Transverse colon (tissue), 4 donors: ENCODE measurements at regions not wholly inside any gene's neighbourhood (a gene's known extent, or its start where the extent isn't known, plus 50 kb on each side); places are given as distances from the start of the nearest gene placed in this dataset.

Experiments used
- DNase-seq: peaks from one replicate; pipeline ENCODE4 v3.0.0-alpha.2; 2019
- H3K27ac ChIP-seq, 4 donors: fragments of 200-600 bp; sonication (generic); 2 replicates each; pipeline ENCODE4 v1.5.1; 2016 to 2018; ENCODE audit warnings: inconsistent platforms in 4 of 4
- H3K27me3 ChIP-seq: fragments of 200-600 bp; sonication (generic); 2 replicates; pipeline ENCODE4 v1.5.1; 2017; ENCODE audit warnings: inconsistent platforms
- H3K36me3 ChIP-seq, 4 donors: fragments of 200-600 bp; sonication (generic); 2 replicates each; pipeline ENCODE4 v1.5.1; 2017 to 2019; ENCODE audit warnings: inconsistent platforms in 4 of 4
- H3K4me1 ChIP-seq, 4 donors: fragments of 200-600 bp; sonication (generic); 2 replicates each; pipeline ENCODE4 v1.5.1; 2017 to 2020; ENCODE audit warnings: inconsistent platforms in 4 of 4
- H3K4me3 ChIP-seq, 4 donors: fragments of 200-600 bp; sonication (generic); 1 replicate in 1 of 4; 2 replicates in 3 of 4; pipeline versions ENCODE4 v1.5.1 to v1.6.1; 2017 to 2019; ENCODE audit warnings: inconsistent platforms in 4 of 4
- H3K9me3 ChIP-seq, 2 donors: fragments of 200-600 bp; sonication (generic); 2 replicates each; pipeline ENCODE4 v1.5.1; 2017 to 2019; ENCODE audit warnings: inconsistent platforms in 2 of 2
- EP300 ChIP-seq: sonication (generic); formaldehyde crosslinking; IDR thresholded peaks from one replicate; pipeline ENCODE4 v1.6.1; 2017; ENCODE audit warnings: antibody characterized with exemption, low read depth
- POLR2A ChIP-seq: fragments of 450-650 bp; IDR thresholded peaks from one replicate; pipeline ENCODE4 v1.6.1; 2016; ENCODE audit warnings: antibody characterized with exemption, mild to moderate bottlenecking, moderate library complexity
- POLR2AphosphoS5 ChIP-seq, 3 donors: sonication (generic); formaldehyde crosslinking; IDR thresholded peaks; one replicate each; pipeline ENCODE4 v1.6.1; 2016; ENCODE audit warnings: antibody characterized with exemption in 3 of 3
- WGBS, 2 donors: methylation state at CpG; one replicate each; pipeline ENCODE4 v1.1.5; 2018; ENCODE audit warnings: low coverage in 1 of 2; 5-methylcytosine and 5-hydroxymethylcytosine counted together
- in situ Hi-C, 4 donors: fragments of 200-750 bp; cut with MboI; loops; one replicate each; pipeline versions ENCODE4 v1.15.0 to v1.15.1; 2017; ENCODE audit warnings: low sequenced_read_pairs in 3 of 4, low pct_ligation_motif_present in 1 of 4, low pct_unique_long_range_greater_than_20kb in 1 of 4
- intact Hi-C: fragments of 100-400 bp; cut with DNase I; formaldehyde crosslinking; loops from one replicate; pipeline ENCODE4 v1.15.1; 2023; ENCODE audit warnings: low total_unique reads
- TF ChIP-seq, protein P1 (sequence below), 5 experiments: fragments of 200-600 bp in 3 of 5; fragments of 450-650 bp in 2 of 5; sonication (generic) in 3 of 5; IDR thresholded peaks; 1 replicate in 2 of 5; 2 replicates in 3 of 5; pipeline ENCODE4 v1.5.1; 2016 to 2017; ENCODE audit warnings: antibody characterized with exemption in 5 of 5, inconsistent platforms in 3 of 5, mild to moderate bottlenecking in 2 of 5, moderate library complexity in 1 of 5

DNA sequence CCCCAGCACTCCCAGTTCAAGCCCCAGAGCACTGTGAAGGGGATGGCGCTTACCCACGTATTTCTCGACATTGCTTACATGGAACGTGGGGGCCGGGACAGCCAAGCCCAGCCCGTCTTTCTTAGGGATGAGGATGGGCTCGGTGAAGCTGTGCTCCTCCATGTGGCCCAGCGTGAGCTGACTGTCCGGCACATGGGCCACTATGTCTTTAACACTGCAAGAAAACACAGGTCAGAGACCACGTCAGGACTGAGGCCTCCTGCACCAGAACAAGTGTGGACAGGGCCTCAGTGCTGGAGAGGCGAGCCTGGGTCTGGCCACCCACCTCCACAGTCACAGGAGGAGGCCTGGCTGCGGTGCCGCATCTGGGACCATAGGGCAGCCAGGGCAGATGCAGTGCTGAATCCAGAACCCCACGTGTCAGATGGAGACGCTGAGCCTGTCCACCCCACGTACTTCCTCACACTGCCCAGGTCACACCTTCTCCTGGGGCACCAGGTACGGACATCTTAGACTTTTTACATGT is 125.2 kb downstream of the TUBA3C start:
- Histone ChIP-seq H3K36me3 (no peaks in the 10 kb centered on the region), H3K27ac (no peak overlapping the region), H3K4me3 (no peak overlapping the region), H3K27me3 (no peaks in the 10 kb centered on the region), H3K9me3 (peaks cover 0 to 8% of the 10 kb centered on the region in 2 donors), H3K4me1 (no peaks in the 10 kb centered on the region)
- in situ Hi-C loops: no loop called here
- TF ChIP-seq EP300: no peak
- no peak for TF ChIP-seq POLR2A
- no peak for TF ChIP-seq POLR2AphosphoS5 (IDR thresholded peaks at IDR 0.05)
- TF ChIP-seq, protein P1, sequence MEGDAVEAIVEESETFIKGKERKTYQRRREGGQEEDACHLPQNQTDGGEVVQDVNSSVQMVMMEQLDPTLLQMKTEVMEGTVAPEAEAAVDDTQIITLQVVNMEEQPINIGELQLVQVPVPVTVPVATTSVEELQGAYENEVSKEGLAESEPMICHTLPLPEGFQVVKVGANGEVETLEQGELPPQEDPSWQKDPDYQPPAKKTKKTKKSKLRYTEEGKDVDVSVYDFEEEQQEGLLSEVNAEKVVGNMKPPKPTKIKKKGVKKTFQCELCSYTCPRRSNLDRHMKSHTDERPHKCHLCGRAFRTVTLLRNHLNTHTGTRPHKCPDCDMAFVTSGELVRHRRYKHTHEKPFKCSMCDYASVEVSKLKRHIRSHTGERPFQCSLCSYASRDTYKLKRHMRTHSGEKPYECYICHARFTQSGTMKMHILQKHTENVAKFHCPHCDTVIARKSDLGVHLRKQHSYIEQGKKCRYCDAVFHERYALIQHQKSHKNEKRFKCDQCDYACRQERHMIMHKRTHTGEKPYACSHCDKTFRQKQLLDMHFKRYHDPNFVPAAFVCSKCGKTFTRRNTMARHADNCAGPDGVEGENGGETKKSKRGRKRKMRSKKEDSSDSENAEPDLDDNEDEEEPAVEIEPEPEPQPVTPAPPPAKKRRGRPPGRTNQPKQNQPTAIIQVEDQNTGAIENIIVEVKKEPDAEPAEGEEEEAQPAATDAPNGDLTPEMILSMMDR (IDR thresholded peaks at IDR 0.05): no peak
- DNase-seq: no peak
- intact Hi-C loops: no loop called here
- WGBS, 2 donors: 86% methylated on average over 12 of the region's 17 CpGs; no CpG with 5 or more reads in 1 of the 2 donors

DNA sequence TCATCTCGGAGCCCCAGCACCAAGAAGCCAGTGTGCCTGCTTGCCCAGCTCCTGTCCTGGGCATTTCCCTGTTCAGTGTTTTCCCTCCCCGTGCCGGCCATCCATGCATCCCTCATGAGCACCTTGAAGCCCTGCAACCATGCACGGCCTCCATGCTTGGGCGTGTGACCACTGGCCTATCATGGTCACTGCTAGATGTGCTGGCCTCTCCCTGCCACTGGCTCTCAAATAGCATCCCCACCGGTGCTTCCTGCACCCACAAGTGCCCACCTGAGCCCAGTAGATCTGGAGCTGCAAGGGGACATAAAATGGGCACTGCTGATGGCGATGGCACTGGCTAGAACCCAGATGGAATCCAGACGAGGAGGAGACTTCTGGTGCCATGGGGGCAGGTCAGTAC is 126.0 kb downstream of the TUBA3C start:
- DNase-seq: no peak
- H3K27me3 ChIP-seq: no peaks in the 10 kb centered on the region
- no peaks in the 10 kb centered on the region for H3K4me1 ChIP-seq
- H3K4me3 ChIP-seq: no peak overlapping the region
- 78% methylated on average over 8 of the region's 8 CpGs; no CpG with 5 or more reads in 1 of the 2 donors for WGBS, 2 donors
- H3K9me3 ChIP-seq: peaks cover 0 to 6% of the 10 kb centered on the region in 2 donors
- in situ Hi-C loops: no loop called here
- intact Hi-C loops: no loop called here
- H3K36me3 ChIP-seq: no peaks in the 10 kb centered on the region
- H3K27ac ChIP-seq: no peak overlapping the region
- TF ChIP-seq POLR2AphosphoS5 (IDR thresholded peaks at IDR 0.05) (no peak), POLR2A (no peak), EP300 (no peak)
- TF ChIP-seq, protein P1 (IDR thresholded peaks at IDR 0.05): no peak

DNA sequence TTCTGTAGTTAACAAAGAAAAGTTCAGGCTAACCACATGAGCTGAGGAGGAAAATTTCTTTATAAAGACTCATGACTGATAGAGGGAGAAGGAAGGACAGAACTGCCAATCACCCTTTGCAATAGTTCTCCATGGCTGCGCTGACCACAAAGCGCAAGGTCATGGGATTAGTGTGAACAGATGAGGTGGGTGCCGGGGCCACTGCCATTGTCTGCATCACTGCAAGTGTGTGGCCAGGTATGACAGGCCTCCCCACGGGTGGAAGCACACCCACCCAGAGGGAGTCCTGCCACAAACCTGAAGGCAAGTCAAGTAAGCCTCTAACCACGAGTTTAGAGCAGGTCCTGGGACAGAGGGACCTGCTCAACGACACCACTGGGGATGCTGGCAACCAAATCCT is 128.1 kb downstream of the TUBA3C start:
- intact Hi-C loops (no loop called here), in situ Hi-C loops (no loop called here)
- 62% methylated on average over 6 of the region's 6 CpGs; no CpG with 5 or more reads in 1 of the 2 donors for WGBS, 2 donors
- DNase-seq: no peak
- no peak overlapping the region for H3K4me3 ChIP-seq
- no peaks in the 10 kb centered on the region for H3K4me1 ChIP-seq
- no peaks in the 10 kb centered on the region for H3K27me3 ChIP-seq
- no peak for TF ChIP-seq POLR2AphosphoS5 (IDR thresholded peaks at IDR 0.05)
- TF ChIP-seq, protein P1 (IDR thresholded peaks at IDR 0.05): no peak
- TF ChIP-seq EP300: no peak
- TF ChIP-seq POLR2A: no peak
- H3K9me3 ChIP-seq: peaks cover 0 to 6% of the 10 kb centered on the region in 2 donors
- H3K27ac ChIP-seq: no peak overlapping the region
- no peaks in the 10 kb centered on the region for H3K36me3 ChIP-seq

DNA sequence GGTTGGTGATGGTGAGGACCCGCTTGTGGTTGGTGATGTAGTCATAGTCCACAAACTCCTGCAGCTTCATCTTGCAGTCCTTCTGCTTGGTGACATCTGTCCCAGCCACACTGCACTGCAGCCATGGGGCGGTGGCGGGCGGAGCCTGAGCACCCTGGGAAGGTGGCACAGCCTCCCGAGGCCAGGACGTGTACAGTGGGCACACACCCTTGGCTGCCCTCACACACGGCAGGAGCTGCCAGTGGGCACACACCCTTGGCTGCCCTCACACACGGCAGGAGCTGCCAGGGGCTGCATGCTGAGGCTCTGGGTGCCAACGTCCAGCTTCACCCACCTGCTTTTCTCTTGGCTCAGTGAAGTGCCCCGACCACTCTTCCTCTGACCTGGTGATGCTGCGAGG is 128.7 kb downstream of the TUBA3C start:
- in situ Hi-C loops: no loop called here
- intact Hi-C loops: no loop called here
- peaks cover 0 to 6% of the 10 kb centered on the region in 2 donors for H3K9me3 ChIP-seq
- DNase-seq: no peak
- H3K4me3 ChIP-seq: no peak overlapping the region
- H3K36me3 ChIP-seq: no peaks in the 10 kb centered on the region
- 71% methylated on average over 11 of the region's 11 CpGs; no CpG with 5 or more reads in 1 of the 2 donors for WGBS, 2 donors
- H3K27me3 ChIP-seq: no peaks in the 10 kb centered on the region
- no peak overlapping the region for H3K27ac ChIP-seq
- H3K4me1 ChIP-seq: no peaks in the 10 kb centered on the region
- TF ChIP-seq, protein P1 (IDR thresholded peaks at IDR 0.05): no peak
- TF ChIP-seq EP300: no peak
